ENCODE measurements at regions not wholly inside any gene's neighbourhood (a gene's known extent, or its start where the extent isn't known, plus 50 kb on each side); places are given as distances from the start of the nearest gene placed in this dataset.

GRCh38 chr16:50991436-50991835 lies 159.6 kb downstream of the SALL1 start:
- TF ChIP-seq EZH2 (IDR thresholded peaks at IDR 0.05; ENCODE audit: low read length, unreplicated experiment) (no peak), EZH2phosphoT487 (IDR thresholded peaks at IDR 0.05; ENCODE audit: borderline replicate concordance, low read length) (no peak)
- TF ChIP-seq, protein P1, sequence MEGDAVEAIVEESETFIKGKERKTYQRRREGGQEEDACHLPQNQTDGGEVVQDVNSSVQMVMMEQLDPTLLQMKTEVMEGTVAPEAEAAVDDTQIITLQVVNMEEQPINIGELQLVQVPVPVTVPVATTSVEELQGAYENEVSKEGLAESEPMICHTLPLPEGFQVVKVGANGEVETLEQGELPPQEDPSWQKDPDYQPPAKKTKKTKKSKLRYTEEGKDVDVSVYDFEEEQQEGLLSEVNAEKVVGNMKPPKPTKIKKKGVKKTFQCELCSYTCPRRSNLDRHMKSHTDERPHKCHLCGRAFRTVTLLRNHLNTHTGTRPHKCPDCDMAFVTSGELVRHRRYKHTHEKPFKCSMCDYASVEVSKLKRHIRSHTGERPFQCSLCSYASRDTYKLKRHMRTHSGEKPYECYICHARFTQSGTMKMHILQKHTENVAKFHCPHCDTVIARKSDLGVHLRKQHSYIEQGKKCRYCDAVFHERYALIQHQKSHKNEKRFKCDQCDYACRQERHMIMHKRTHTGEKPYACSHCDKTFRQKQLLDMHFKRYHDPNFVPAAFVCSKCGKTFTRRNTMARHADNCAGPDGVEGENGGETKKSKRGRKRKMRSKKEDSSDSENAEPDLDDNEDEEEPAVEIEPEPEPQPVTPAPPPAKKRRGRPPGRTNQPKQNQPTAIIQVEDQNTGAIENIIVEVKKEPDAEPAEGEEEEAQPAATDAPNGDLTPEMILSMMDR (conservative IDR thresholded peaks at IDR 0.05; ENCODE audit: low read depth, low read length) = no peak

Measured in PC-3 (cell line).